Loucy (cell line): ENCODE measurements at regions not wholly inside any gene's neighbourhood (a gene's known extent, or its start where the extent isn't known, plus 50 kb on each side); places are given as distances from the start of the nearest gene placed in this dataset.

Source experiments
- CTCF ChIP-seq: fragments of 200-600 bp; sonication (generic); conservative IDR thresholded peaks from 2 replicates; pipeline ENCODE4 v1.5.1; 2014; ENCODE audit warnings: mild to moderate bottlenecking, antibody characterized with exemption, low read length
- EZH2phosphoT487 ChIP-seq: fragments of 200-600 bp; IDR thresholded peaks from 2 replicates; pipeline ENCODE4 v1.6.1; 2018; ENCODE audit warnings: antibody characterized with exemption, mild to moderate bottlenecking, moderate library complexity, borderline replicate concordance

GRCh38 chr11:70825893-70826540 lies 426.4 kb downstream of the SHANK2 start:
- TF ChIP-seq EZH2phosphoT487 (no peak), CTCF (no peak)
